GM18519 (cell line): ENCODE measurements at regions not wholly inside any gene's neighbourhood (a gene's known extent, or its start where the extent isn't known, plus 50 kb on each side); places are given as distances from the start of the nearest gene placed in this dataset.

Source experiments
- ATAC-seq: cut with Tn5 transposase; IDR thresholded peaks from one replicate; pipeline ENCODE4 v1.9.1; 2021; ENCODE audit warnings: mild to moderate bottlenecking, moderate library complexity; ENCODE audit not compliant: unreplicated experiment, low FRiP score

GRCh38 chr10:107647462-107647861 lies 483.0 kb upstream of the SORCS1 start:
- no peak for ATAC-seq

- no peak for ATAC-seq
These were observed 467.4 kb upstream of the SORCS1 start for GRCh38 chr10:107631876-107632275.

GRCh38 chr10:107626862-107627261 lies 462.4 kb upstream of the SORCS1 start:
- ATAC-seq: no peak

GRCh38 chr10:107623292-107623691 lies 458.8 kb upstream of the SORCS1 start:
- no peak for ATAC-seq

GRCh38 chr10:107619139-107619538 lies 454.6 kb upstream of the SORCS1 start:
- no peak for ATAC-seq

- no peak for ATAC-seq
These were observed 454.0 kb upstream of the SORCS1 start for GRCh38 chr10:107618504-107618994.

- ATAC-seq: no peak
These were observed 452.2 kb upstream of the SORCS1 start for GRCh38 chr10:107616463-107617410.

GRCh38 chr10:107616031-107616430 lies 451.5 kb upstream of the SORCS1 start:
- no peak for ATAC-seq

GRCh38 chr10:107614939-107615685 lies 450.6 kb upstream of the SORCS1 start:
- no peak for ATAC-seq

GRCh38 chr10:107611115-107611514 lies 446.6 kb upstream of the SORCS1 start:
- ATAC-seq: no peak

- no peak for ATAC-seq
These were observed 424.6 kb upstream of the SORCS1 start for GRCh38 chr10:107589081-107589480.

- ATAC-seq: no peak
These were observed 421.1 kb upstream of the SORCS1 start for GRCh38 chr10:107585630-107586029.

- no peak for ATAC-seq
These were observed 419.5 kb upstream of the SORCS1 start for GRCh38 chr10:107583974-107584373.

- ATAC-seq: no peak
These were observed 415.5 kb upstream of the SORCS1 start for GRCh38 chr10:107579970-107580369.

- no peak for ATAC-seq
These were observed 412.7 kb upstream of the SORCS1 start for GRCh38 chr10:107577221-107577620.

- no peak for ATAC-seq
These were observed 412.2 kb upstream of the SORCS1 start for GRCh38 chr10:107576746-107577145.

- no peak for ATAC-seq
These were observed 400.5 kb upstream of the SORCS1 start for GRCh38 chr10:107565014-107565413.

GRCh38 chr10:107561136-107561650 lies 396.7 kb upstream of the SORCS1 start:
- no peak for ATAC-seq

GRCh38 chr10:107557916-107558315 lies 393.4 kb upstream of the SORCS1 start:
- no peak for ATAC-seq

- ATAC-seq: no peak
These were observed 389.8 kb upstream of the SORCS1 start for GRCh38 chr10:107554333-107554732.

- ATAC-seq: peak; percentile 43
These were observed 389.0 kb upstream of the SORCS1 start for GRCh38 chr10:107553470-107553869.
